Common myeloid progenitor, CD34-positive (primary cell): ENCODE measurements at regions not wholly inside any gene's neighbourhood (a gene's known extent, or its start where the extent isn't known, plus 50 kb on each side); places are given as distances from the start of the nearest gene placed in this dataset.

Experiments
- CTCF ChIA-PET: fragments of 350-600 bp; sonication (Branson Sonifier 250); formaldehyde crosslinking; loops from one replicate; lab custom pipeline; 2021; ENCODE audit warnings: antibody characterized with exemption; lab: Charles Lee
- POLR2A ChIA-PET: fragments of 350-600 bp; sonication (Branson Sonifier 250); formaldehyde crosslinking; loops from one replicate; lab custom pipeline; 2021; ENCODE audit warnings: antibody characterized with exemption; lab: Charles Lee
- DNase-seq, 3 donors: peaks; one replicate each; pipeline versions ENCODE4 v3.0.0 to v3.0.0-alpha.2; 2013
- H3K27ac ChIP-seq, 2 experiments: 1 replicate in 1 of 2; 2 replicates in 1 of 2; pipeline ENCODE4 v1.7.0; 2013; ENCODE audit warnings: inconsistent platforms in 2 of 2, low read length in 2 of 2, mild to moderate bottlenecking in 2 of 2, low read depth in 1 of 2, moderate library complexity in 1 of 2; ENCODE audit not compliant: severe bottlenecking in 2 of 2, insufficient read depth in 1 of 2, poor library complexity in 1 of 2
- H3K27me3 ChIP-seq, 5 experiments: replicated peaks in 2 of 5; 1 replicate in 3 of 5; 2 replicates in 2 of 5; pipeline versions ENCODE4 v1.6.1 to v1.7.0; 2013; ENCODE audit warnings: low read length in 4 of 5, mild to moderate bottlenecking in 2 of 5, moderate library complexity in 2 of 5, inconsistent platforms in 1 of 5; ENCODE audit not compliant: insufficient read depth in 5 of 5, control insufficient read depth in 4 of 5
- H3K36me3 ChIP-seq, 4 experiments: 1 replicate in 2 of 4; 2 replicates in 2 of 4; pipeline versions ENCODE4 v1.6.1 to v1.7.0; 2013; ENCODE audit warnings: low read length in 3 of 4, control low read depth in 1 of 4, mild to moderate bottlenecking in 1 of 4; ENCODE audit not compliant: control insufficient read depth in 4 of 4, insufficient read depth in 4 of 4
- H3K4me1 ChIP-seq, 4 experiments: 1 replicate in 3 of 4; 2 replicates in 1 of 4; pipeline versions ENCODE4 v1.6.1 to v1.7.1; 2013; ENCODE audit warnings: low read length in 3 of 4, mild to moderate bottlenecking in 3 of 4, control low read depth in 1 of 4, inconsistent platforms in 1 of 4, moderate library complexity in 1 of 4; ENCODE audit not compliant: control insufficient read depth in 4 of 4, insufficient read depth in 4 of 4; ENCODE audit errors: control extremely low read depth in 1 of 4
- H3K4me3 ChIP-seq, 7 experiments: 1 replicate in 4 of 7; 2 replicates in 3 of 7; pipeline versions ENCODE4 v1.5.1 to v1.7.0; 2013; ENCODE audit warnings: mild to moderate bottlenecking in 7 of 7, low read length in 6 of 7, moderate library complexity in 6 of 7, inconsistent platforms in 2 of 7, low read depth in 2 of 7, control low read depth in 1 of 7; ENCODE audit not compliant: insufficient read depth in 4 of 7, control insufficient read depth in 1 of 7; ENCODE audit errors: extremely low read depth in 1 of 7
- H3K9me3 ChIP-seq, 5 experiments: 1 replicate in 4 of 5; 2 replicates in 1 of 5; pipeline versions ENCODE4 v1.6.1 to v1.7.1; 2013; ENCODE audit warnings: low read length in 4 of 5, mild to moderate bottlenecking in 2 of 5, inconsistent platforms in 1 of 5, low read depth in 1 of 5, moderate library complexity in 1 of 5; ENCODE audit not compliant: control insufficient read depth in 4 of 5, insufficient read depth in 2 of 5; ENCODE audit errors: control extremely low read depth in 1 of 5
- WGBS: methylation state at CpG from one replicate; pipeline ENCODE4 v1.1.5; 2013; ENCODE audit not compliant: insufficient coverage; 5-methylcytosine and 5-hydroxymethylcytosine counted together

GRCh38 chr22:49550766-49551362 lies 276.8 kb downstream of the BRD1 start:
- H3K4me1 ChIP-seq = no peaks in the 10 kb centered on the region
- ChIA-PET CTCF (interaction anchor here (1.0 kb wide), 1 partner anchor 15 kb away, joined by 3 read pairs; no protein-coding TSS in a partner anchor), POLR2A (no interaction called here)
- no peak for DNase-seq
- 95% methylated on average over 9 of the region's 11 CpGs for WGBS
- no peaks in the 10 kb centered on the region for H3K27me3 ChIP-seq
- H3K36me3 ChIP-seq = peaks cover 0 to 5% (median 3%) of the 10 kb centered on the region in 4 experiments
- H3K9me3 ChIP-seq = peaks cover 0 to 31% (median 13%) of the 10 kb centered on the region in 5 experiments
- H3K27ac ChIP-seq = no peak overlapping the region
- H3K4me3 ChIP-seq = no peak overlapping the region

- Histone ChIP-seq H3K27me3 (no peaks in the 10 kb centered on the region), H3K4me1 (no peaks in the 10 kb centered on the region), H3K9me3 (peaks cover 0 to 27% (median 13%) of the 10 kb centered on the region in 5 experiments), H3K27ac (no peak overlapping the region), H3K4me3 (no peak overlapping the region), H3K36me3 (peaks cover 0 to 5% (median 3%) of the 10 kb centered on the region in 4 experiments)
- 90% methylated on average over 3 of the region's 3 CpGs for WGBS
- DNase-seq = no peak
- POLR2A ChIA-PET = no interaction called here
- CTCF ChIA-PET = no interaction called here
Measured at GRCh38 chr22:49550141-49550430, 277.6 kb downstream of the BRD1 start.

GRCh38 chr22:49549256-49550140 lies 278.2 kb downstream of the BRD1 start:
- peaks cover 0 to 5% (median 3%) of the 10 kb centered on the region in 4 experiments for H3K36me3 ChIP-seq
- H3K9me3 ChIP-seq = peaks cover 0 to 27% (median 13%) of the 10 kb centered on the region in 5 experiments
- H3K27me3 ChIP-seq = no peaks in the 10 kb centered on the region
- H3K4me3 ChIP-seq = no peak overlapping the region
- POLR2A ChIA-PET = no interaction called here
- H3K27ac ChIP-seq = no peak overlapping the region
- CTCF ChIA-PET = no interaction called here
- no peak for DNase-seq
- no peaks in the 10 kb centered on the region for H3K4me1 ChIP-seq
- WGBS = 95% methylated on average over 18 of the region's 22 CpGs

GRCh38 chr22:49548356-49549202 lies 279.1 kb downstream of the BRD1 start:
- no peak for DNase-seq
- H3K27me3 ChIP-seq = no peaks in the 10 kb centered on the region
- H3K9me3 ChIP-seq = peaks cover 0 to 24% (median 13%) of the 10 kb centered on the region in 5 experiments
- POLR2A ChIA-PET = no interaction called here
- no peaks in the 10 kb centered on the region for H3K4me1 ChIP-seq
- peaks cover 0 to 5% (median 3%) of the 10 kb centered on the region in 4 experiments for H3K36me3 ChIP-seq
- CTCF ChIA-PET = no interaction called here
- 68% methylated on average over 8 of the region's 17 CpGs for WGBS
- no peak overlapping the region for H3K27ac ChIP-seq
- H3K4me3 ChIP-seq = no peak overlapping the region

GRCh38 chr22:49547751-49548239 lies 279.9 kb downstream of the BRD1 start:
- peaks cover 0 to 6% (median 4%) of the 10 kb centered on the region in 4 experiments for H3K36me3 ChIP-seq
- no peaks in the 10 kb centered on the region for H3K27me3 ChIP-seq
- H3K4me3 ChIP-seq = no peak overlapping the region
- DNase-seq = no peak
- H3K4me1 ChIP-seq = no peaks in the 10 kb centered on the region
- peaks cover 0 to 23% (median 13%) of the 10 kb centered on the region in 5 experiments for H3K9me3 ChIP-seq
- 96% methylated on average over 16 of the region's 16 CpGs for WGBS
- POLR2A ChIA-PET = no interaction called here
- no peak overlapping the region for H3K27ac ChIP-seq
- CTCF ChIA-PET = no interaction called here

- ChIA-PET CTCF (no interaction called here), POLR2A (no interaction called here)
- no peaks in the 10 kb centered on the region for H3K27me3 ChIP-seq
- peaks cover 0 to 23% (median 13%) of the 10 kb centered on the region in 5 experiments for H3K9me3 ChIP-seq
- no peak for DNase-seq
- H3K4me1 ChIP-seq = no peaks in the 10 kb centered on the region
- no peak overlapping the region for H3K27ac ChIP-seq
- H3K4me3 ChIP-seq = no peak overlapping the region
- H3K36me3 ChIP-seq = peaks cover 0 to 6% (median 4%) of the 10 kb centered on the region in 4 experiments
- WGBS = 96% methylated on average over 16 of the region's 16 CpGs
Measured at GRCh38 chr22:49546811-49547585, 280.7 kb downstream of the BRD1 start.
